HG02623 (cell line): ENCODE measurements at regions not wholly inside any gene's neighbourhood (a gene's known extent, or its start where the extent isn't known, plus 50 kb on each side); places are given as distances from the start of the nearest gene placed in this dataset.

ENCODE experiments used
- ATAC-seq: cut with Tn5 transposase; IDR thresholded peaks from one replicate; pipeline ENCODE4 v1.9.1; 2021; ENCODE audit warnings: moderate library complexity; ENCODE audit not compliant: unreplicated experiment

DNA sequence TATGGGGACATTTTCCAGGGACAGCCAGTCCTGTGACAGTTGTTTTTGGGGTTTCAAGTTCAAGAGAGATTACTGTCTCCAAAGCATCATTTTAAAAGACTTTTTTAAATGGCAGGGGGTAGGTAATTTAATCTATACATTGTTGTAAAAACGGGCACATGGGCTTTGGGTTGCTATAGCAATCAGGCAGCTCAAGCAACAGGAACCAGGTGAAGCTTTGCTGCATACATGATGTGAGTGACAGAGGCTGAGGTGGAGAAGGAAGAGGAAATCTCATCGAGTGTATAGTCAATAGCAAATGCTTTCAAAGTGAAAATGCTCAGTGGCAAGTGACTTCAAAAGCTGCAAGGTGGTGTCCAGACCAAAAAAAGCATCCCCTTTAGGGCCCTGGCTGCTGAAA is 277.4 kb upstream of the JAG1 start:
- no peak for ATAC-seq

DNA sequence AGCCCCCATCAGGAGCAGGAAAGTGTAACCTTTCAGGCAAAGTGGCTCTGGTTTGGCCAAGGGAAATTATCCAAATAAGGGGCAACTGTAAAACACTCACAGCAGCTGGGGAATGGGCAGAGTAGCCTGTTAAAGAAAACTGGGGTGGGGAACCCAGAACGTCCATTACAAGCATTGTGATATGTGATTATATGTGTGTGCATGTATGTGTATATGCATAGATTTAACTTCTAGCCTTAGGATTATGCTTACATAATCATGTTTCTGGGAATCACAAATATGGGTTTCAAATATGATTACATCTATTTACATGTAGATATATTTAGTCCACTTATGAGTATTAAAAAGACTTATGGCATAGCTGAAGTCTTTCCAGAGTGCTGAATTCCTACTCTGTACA is 278.1 kb upstream of the JAG1 start:
- ATAC-seq: no peak

DNA sequence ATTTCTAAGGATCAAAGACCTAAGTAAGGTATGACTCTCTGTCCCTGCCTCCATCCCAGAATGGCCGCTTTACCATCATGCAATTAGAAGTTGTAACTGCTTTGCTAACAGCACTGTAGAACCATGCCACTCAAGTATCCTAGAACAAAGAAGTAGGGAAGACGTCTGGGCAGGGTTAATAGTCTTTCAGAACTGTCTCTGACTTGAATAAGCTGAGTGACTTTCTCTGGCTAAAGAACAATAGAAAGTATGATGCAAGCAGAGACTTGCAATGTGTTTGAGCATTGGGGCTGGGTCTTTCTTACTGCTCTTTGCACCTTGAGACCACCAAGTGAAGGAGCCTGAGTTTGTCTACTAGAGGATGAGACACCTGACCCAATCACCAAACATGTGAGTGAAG is 279.6 kb upstream of the JAG1 start:
- ATAC-seq: no peak

DNA sequence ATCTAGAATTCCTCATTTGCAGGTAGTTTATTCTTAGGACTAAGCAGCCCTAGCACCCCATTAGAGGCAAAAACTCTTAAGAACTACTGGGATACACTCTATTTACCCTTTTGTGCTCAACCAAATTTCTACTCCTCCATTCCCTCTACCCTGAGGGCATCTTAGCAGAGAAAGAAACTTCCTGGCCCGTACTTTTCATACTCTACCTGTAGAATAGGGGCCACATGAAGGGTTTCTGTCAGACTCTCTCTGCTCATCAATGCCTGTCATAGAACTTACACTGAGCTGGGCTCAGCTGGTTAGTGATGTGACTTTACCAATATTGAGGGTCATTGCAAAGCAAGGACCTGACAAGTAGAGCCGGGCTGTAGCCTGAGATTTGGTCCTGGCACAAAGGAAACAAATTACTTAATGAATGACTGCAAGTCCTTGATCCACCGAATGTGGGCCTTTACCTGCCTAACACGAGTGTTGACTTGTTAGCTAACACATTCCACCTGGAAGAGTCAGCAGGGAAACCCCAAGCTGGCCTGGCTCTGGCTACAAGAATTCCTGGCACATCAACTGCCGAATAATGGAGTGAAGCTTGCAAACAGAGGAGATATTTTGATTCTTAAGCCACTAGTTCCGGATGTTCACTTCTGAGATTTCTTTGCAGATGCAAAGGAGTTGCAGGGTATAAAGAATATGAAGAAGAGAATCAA is 280.5 kb upstream of the JAG1 start:
- no peak for ATAC-seq

GRCh38 chr20:10954908-10955580 is 281.2 kb upstream of the JAG1 start:
- no peak for ATAC-seq

- ATAC-seq: no peak
Observed at GRCh38 chr20:10958279-10958678, 284.5 kb upstream of the JAG1 start.

- ATAC-seq: no peak
Observed at GRCh38 chr20:10960416-10960815, 286.6 kb upstream of the JAG1 start.

DNA sequence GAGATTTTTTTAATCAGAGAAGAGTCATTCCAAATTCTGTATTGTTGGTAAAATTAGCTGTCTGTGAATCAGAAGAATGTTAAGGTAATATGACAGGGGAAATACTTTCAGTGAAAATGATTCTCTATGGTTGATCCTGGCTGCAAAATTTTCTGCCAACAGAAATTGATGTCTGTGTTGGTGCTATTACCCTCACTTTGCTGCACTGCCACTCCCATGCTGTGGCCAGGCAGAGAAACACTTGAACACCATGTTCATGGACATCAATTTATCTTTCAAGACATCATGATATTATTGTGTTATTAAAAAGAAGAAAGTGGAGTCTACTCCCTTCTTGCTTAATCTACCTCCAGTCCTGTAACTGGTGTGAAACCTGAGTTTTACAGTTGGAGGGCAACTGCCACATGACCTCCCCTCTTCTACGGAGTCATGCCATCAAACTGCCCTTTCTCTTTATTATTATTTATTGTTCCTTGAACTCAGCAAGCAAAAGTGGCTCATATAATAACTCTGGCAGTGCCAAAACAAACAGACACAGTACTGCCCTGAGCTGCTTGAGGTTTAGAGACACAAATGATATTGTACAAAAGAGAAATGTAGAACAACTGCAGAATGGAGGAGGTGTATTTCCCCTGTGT is 288.0 kb upstream of the JAG1 start:
- ATAC-seq: no peak

DNA sequence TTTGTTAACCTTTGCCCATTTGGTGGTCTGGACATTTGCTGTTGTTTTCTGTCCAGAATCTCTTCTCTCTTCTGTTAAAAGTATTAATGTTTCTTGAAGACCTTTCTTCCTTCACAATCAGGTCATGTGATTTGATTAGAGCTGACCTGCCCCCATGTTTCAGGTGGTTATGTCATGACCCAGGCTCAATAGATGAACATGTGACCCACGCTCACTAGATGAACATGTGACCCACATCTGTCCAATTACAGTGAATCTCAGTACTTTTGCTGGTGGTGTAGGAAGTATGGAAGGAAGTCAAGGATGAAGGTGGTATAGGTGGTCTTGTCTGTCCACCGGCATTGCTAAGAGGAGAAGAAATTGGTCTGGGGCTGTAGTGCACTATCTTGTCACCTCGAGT is 289.1 kb upstream of the JAG1 start:
- ATAC-seq: no peak

- ATAC-seq: no peak
Observed at GRCh38 chr20:10963717-10964266, 290.0 kb upstream of the JAG1 start.

- no peak for ATAC-seq
Observed at GRCh38 chr20:10965936-10966470, 292.2 kb upstream of the JAG1 start.

DNA sequence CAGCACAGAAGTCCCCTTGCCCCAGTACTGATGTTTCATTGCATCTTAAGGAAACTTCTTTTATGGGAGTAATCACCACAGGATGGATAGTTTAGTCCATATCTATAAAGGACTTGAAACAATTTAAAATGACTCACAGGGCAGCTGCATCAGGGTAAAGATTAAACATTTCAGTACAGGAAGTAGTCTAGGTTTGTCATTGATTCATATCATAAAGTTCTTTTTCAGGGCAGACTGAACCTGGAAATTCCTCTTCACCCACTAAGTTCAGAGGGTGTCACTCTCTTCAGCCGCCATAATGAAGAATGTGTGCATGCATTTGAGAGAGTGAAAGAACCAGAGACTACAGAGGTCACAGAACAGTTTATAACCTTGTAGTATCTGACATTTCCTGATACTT is 296.3 kb upstream of the JAG1 start:
- ATAC-seq: no peak

DNA sequence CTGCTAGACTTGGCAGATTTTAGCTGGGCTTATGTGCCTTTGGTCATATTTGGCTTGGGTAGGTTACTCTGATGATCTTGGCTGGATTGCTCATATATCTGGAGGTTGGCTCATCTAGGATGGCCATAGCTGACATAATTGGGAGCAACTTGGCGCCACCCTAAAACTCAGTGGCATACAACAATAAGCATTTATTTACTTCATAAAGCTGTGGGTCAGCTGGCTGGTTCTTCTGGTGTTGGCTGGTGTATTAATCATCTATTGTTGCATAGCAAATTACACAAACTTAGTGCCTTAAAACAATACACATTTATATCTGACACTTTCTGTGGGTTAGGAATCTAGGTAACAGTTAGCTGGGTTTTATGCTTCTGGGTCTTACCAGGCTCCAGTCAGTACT is 297.3 kb upstream of the JAG1 start:
- no peak for ATAC-seq

GRCh38 chr20:10972219-10972860 is 298.5 kb upstream of the JAG1 start:
- ATAC-seq: no peak

DNA sequence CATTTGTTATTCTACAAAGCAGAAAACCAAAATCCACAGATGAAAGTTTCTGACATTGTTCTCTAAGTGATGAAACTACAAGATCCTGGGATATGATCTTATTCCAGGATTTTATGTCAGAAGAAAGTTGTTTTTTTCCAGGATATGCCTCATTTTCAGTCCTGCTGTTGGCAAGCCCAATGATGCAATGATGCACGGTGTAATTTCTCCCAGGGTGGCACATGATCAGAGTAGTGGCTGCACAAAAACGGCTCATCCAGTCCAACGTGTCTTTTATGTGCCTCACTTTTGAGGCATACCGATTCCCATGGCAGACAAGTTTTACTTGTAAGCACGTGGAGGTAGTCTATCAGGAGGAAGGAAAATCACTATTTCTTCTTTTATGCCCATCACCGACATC is 302.3 kb upstream of the JAG1 start:
- no peak for ATAC-seq

- no peak for ATAC-seq
Observed at GRCh38 chr20:10978019-10978702, 304.4 kb upstream of the JAG1 start.

GRCh38 chr20:10978713-10979112 is 304.9 kb upstream of the JAG1 start:
- no peak for ATAC-seq

DNA sequence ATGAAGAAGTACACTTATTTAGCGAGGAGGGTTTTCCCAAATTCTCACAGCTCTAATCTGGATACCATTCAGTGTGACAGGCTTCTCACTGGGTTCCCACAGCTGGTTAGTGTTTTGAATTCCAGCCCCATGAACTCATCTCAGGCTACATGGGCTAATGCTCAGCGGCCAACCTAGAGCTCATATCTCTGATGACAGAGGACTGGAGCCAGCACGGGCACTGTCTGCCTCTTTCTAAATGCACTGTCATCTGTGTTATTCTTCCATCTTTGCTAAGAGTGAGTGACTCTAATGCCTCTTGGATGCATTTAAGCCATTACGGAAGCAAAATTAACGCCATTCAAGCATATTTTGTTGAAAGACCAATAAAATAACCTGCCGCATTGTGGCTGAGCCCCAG is 308.9 kb upstream of the JAG1 start:
- no peak for ATAC-seq

DNA sequence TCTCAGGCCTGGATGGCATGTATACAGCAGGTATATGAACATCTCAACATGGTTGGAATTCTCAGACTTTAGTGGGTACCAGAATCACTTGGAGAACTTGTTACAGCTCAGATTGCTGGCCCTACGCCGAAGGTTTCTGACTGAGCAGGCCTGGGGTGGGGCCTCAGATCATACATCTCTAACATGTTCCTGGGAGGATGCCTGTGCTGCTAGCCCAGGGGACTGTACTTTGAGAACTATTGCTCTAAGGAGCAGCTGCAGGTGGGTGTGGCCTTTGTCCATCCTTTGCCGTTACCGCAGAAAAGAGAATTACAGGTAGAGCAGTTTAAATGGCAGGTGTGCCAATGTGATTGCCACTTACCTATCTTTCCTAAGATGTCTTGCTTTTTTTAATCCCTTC is 310.5 kb upstream of the JAG1 start:
- no peak for ATAC-seq

DNA sequence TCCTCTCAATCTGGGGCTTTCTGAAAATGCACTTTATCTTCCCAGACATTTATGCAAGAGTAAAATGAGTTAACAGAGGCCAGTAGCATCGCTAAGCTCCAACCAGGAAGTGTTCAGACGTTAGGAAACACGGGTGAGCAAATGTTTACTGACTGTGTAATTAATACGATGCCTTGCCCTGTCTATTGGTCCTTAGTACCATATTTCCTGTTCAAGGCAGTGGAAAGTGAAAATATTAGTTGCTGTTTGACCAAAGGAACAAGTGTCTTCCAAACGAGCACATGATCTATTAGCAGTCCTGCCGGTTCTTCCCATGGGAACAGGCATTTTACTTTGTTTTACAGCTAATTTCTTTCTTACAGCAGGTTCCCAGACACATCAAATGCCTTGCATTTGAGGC is 311.1 kb upstream of the JAG1 start:
- no peak for ATAC-seq

- ATAC-seq: no peak
Observed at GRCh38 chr20:10985536-10985935, 311.7 kb upstream of the JAG1 start.
